Fibroblast of the aortic adventitia (primary cell): ENCODE measurements at regions not wholly inside any gene's neighbourhood (a gene's known extent, or its start where the extent isn't known, plus 50 kb on each side); places are given as distances from the start of the nearest gene placed in this dataset.

ENCODE experiments used
- DNase-seq: peaks from one replicate; pipeline ENCODE4 v3.0.0-alpha.2; 2010; ENCODE audit warnings: low read depth
- H3K4me3 ChIP-seq: 2 replicates; pipeline ENCODE4 v1.5.1; 2011; ENCODE audit warnings: low read depth, mild to moderate bottlenecking, control low read depth, low read length, moderate library complexity
- CTCF ChIP-seq: IDR thresholded peaks from 2 replicates; pipeline ENCODE4 v1.5.1; 2011; ENCODE audit warnings: mild to moderate bottlenecking, low read length, control low read depth, inconsistent platforms; ENCODE audit not compliant: insufficient read depth

GRCh38 chr21:26412885-26413284 is 160.2 kb downstream of the CYYR1 start:
- no peak for DNase-seq
- no peak overlapping the region for H3K4me3 ChIP-seq
- no peak for TF ChIP-seq CTCF

DNA sequence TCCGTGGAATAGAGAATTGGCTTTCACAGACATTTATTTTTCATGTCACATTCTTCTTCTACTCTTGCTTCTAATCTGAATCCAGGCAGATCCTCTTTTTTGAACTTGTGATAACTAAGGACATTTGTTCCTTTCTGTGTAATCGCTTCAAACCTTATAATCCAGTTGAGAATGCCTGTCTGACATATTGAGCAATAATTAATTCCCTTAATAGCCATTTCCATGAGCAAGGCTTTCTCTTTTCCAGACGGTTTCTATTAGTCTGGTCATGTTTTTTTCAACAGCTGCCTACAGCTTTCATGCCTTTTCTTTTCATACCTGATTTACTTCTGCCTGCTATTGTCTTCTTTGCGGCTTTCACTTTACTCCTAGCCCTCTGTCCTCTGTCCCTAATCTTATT is 163.4 kb downstream of the CYYR1 start:
- TF ChIP-seq CTCF = no peak

DNA sequence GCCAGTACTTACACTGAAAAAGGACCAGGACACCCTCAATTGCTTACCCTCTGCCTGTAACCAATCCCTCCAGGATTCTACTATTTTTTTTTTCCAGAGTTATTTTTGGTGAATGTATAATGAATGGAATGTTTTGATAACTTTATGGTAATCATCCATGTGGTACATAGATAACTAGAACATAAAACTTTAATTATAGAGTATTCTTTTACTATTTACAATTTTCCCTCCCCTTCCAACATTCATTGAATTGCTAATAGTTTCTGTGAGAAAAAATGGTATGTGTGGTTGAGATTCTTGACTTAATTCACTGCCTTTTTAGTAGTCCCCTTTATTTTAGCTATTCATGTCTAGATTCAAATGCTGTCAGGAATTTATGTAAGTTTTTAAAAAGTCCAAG is 164.6 kb downstream of the CYYR1 start:
- H3K4me3 ChIP-seq = no peak overlapping the region
- no peak for TF ChIP-seq CTCF
- no peak for DNase-seq

More for the DNA sequence above, 163.4 kb downstream of the CYYR1 start:
- H3K4me3 ChIP-seq = no peak overlapping the region
- no peak for DNase-seq

GRCh38 chr21:26406526-26406925 is 166.6 kb downstream of the CYYR1 start:
- no peak for TF ChIP-seq CTCF
- H3K4me3 ChIP-seq = no peak overlapping the region
- DNase-seq = no peak

GRCh38 chr21:26405735-26406361 is 167.2 kb downstream of the CYYR1 start:
- TF ChIP-seq CTCF = no peak
- DNase-seq = peak; percentile 79
- H3K4me3 ChIP-seq = no peak overlapping the region

- peak; percentile 37 for DNase-seq
- no peak for TF ChIP-seq CTCF
Observed at GRCh38 chr21:26405071-26405470, 168.0 kb downstream of the CYYR1 start.

GRCh38 chr21:26404288-26404687 is 168.8 kb downstream of the CYYR1 start:
- DNase-seq = no peak
- no peak for TF ChIP-seq CTCF
- H3K4me3 ChIP-seq = no peak overlapping the region

More at GRCh38 chr21:26405071-26405470, 168.0 kb downstream of the CYYR1 start:
- no peak overlapping the region for H3K4me3 ChIP-seq
